NCI-H446 (cell line): ENCODE measurements at regions not wholly inside any gene's neighbourhood (a gene's known extent, or its start where the extent isn't known, plus 50 kb on each side); places are given as distances from the start of the nearest gene placed in this dataset.
"Not testable (repeated sequence)": the region's sequence is repeated elsewhere in the genome, so short reads cannot be mapped to it uniquely, and the experiment has no call there.

Experiments used
- DNase-seq, 2 experiments: peaks; one replicate each; lab custom pipeline; 2025; lab: John Stamatoyannopoulos, UW

GRCh38 chr12:70069221-70070105 lies 173.8 kb upstream of the CNOT2 start:
- DNase-seq: no peak

- DNase-seq: no peak
Observed at GRCh38 chr12:70070494-70071007, 172.7 kb upstream of the CNOT2 start.

GRCh38 chr12:70074510-70074909 lies 168.7 kb upstream of the CNOT2 start:
- no peak for DNase-seq

GRCh38 chr12:70077441-70077840 lies 165.8 kb upstream of the CNOT2 start:
- no peak for DNase-seq

GRCh38 chr12:70078161-70078560 lies 165.1 kb upstream of the CNOT2 start:
- no peak for DNase-seq

GRCh38 chr12:70080566-70080965 lies 162.7 kb upstream of the CNOT2 start:
- DNase-seq: no peak

GRCh38 chr12:70082997-70083676 lies 160.1 kb upstream of the CNOT2 start:
- no peak for DNase-seq

- DNase-seq: no peak
Observed at GRCh38 chr12:70083677-70084020, 159.6 kb upstream of the CNOT2 start.

GRCh38 chr12:70086372-70086771 lies 156.9 kb upstream of the CNOT2 start:
- DNase-seq: not testable (repeated sequence)

GRCh38 chr12:70091021-70091521 lies 152.2 kb upstream of the CNOT2 start:
- DNase-seq: no peak

- DNase-seq: no peak
Observed at GRCh38 chr12:70094467-70094866, 148.8 kb upstream of the CNOT2 start.

- no peak for DNase-seq
Observed at GRCh38 chr12:70096759-70097410, 146.3 kb upstream of the CNOT2 start.

GRCh38 chr12:70101064-70101463 lies 142.2 kb upstream of the CNOT2 start:
- no peak for DNase-seq

- no peak for DNase-seq
Observed at GRCh38 chr12:70106347-70106746, 136.9 kb upstream of the CNOT2 start.

- DNase-seq: no peak
Observed at GRCh38 chr12:70110085-70110484, 133.1 kb upstream of the CNOT2 start.

- DNase-seq: no peak
Observed at GRCh38 chr12:70117670-70118069, 125.6 kb upstream of the CNOT2 start.

- peak in 1 of 2 experiments; percentile 7 for DNase-seq
Observed at GRCh38 chr12:70120970-70121369, 122.3 kb upstream of the CNOT2 start.

- no peak for DNase-seq
Observed at GRCh38 chr12:70121562-70121961, 121.7 kb upstream of the CNOT2 start.

- DNase-seq: no peak
Observed at GRCh38 chr12:70122804-70123203, 120.4 kb upstream of the CNOT2 start.

- no peak for DNase-seq
Observed at GRCh38 chr12:70149013-70149412, 94.2 kb upstream of the CNOT2 start.

GRCh38 chr12:70149665-70150064 lies 93.6 kb upstream of the CNOT2 start:
- no peak for DNase-seq

- no peak for DNase-seq
Observed at GRCh38 chr12:70150230-70150629, 93.0 kb upstream of the CNOT2 start.

GRCh38 chr12:70151993-70152392 lies 91.2 kb upstream of the CNOT2 start:
- no peak for DNase-seq
